ENCODE measurements at regions not wholly inside any gene's neighbourhood (a gene's known extent, or its start where the extent isn't known, plus 50 kb on each side); places are given as distances from the start of the nearest gene placed in this dataset.
A peak's percentile ranks its signal among the peaks of the same experiment; 100 is the strongest.
"Not testable (repeated sequence)": the region's sequence is repeated elsewhere in the genome, so short reads cannot be mapped to it uniquely, and the experiment has no call there.

- DNase-seq (ENCODE audit: low spot score): no peak
These were observed 82.2 kb upstream of the RNU2-1 start for GRCh38 chr17:43315858-43316521.

- DNase-seq (ENCODE audit: low spot score): no peak
These were observed 81.6 kb upstream of the RNU2-1 start for GRCh38 chr17:43315369-43315768.

GRCh38 chr17:43314611-43315011 lies 80.8 kb upstream of the RNU2-1 start:
- peak; percentile 28 for DNase-seq (ENCODE audit: low spot score)

GRCh38 chr17:43312011-43312410 lies 78.2 kb upstream of the RNU2-1 start:
- no peak for DNase-seq (ENCODE audit: low spot score)

- DNase-seq (ENCODE audit: low spot score): no peak
These were observed 75.9 kb upstream of the RNU2-1 start for GRCh38 chr17:43309505-43310332.

- DNase-seq (ENCODE audit: low spot score): peak; percentile 77
These were observed 75.2 kb upstream of the RNU2-1 start for GRCh38 chr17:43308999-43309398.

GRCh38 chr17:43304792-43305191 lies 71.0 kb upstream of the RNU2-1 start:
- not testable (repeated sequence) for DNase-seq (ENCODE audit: low spot score)

- not testable (repeated sequence) for DNase-seq (ENCODE audit: low spot score)
These were observed 69.3 kb upstream of the RNU2-1 start for GRCh38 chr17:43303049-43303448.

GRCh38 chr17:43299300-43300076 lies 65.7 kb upstream of the RNU2-1 start:
- not testable (repeated sequence) for DNase-seq (ENCODE audit: low spot score)

GRCh38 chr17:43289670-43290069 lies 55.9 kb upstream of the RNU2-1 start:
- not testable (repeated sequence) for DNase-seq (ENCODE audit: low spot score)

- DNase-seq (ENCODE audit: low spot score): not testable (repeated sequence)
These were observed 49.8 kb upstream of the RNU2-1 start for GRCh38 chr17:43283606-43284005.

Data from pons (tissue), 1 donor.